ENCODE measurements at regions not wholly inside any gene's neighbourhood (a gene's known extent, or its start where the extent isn't known, plus 50 kb on each side); places are given as distances from the start of the nearest gene placed in this dataset.
A peak's percentile ranks its signal among the peaks of the same experiment; 100 is the strongest.

DNA sequence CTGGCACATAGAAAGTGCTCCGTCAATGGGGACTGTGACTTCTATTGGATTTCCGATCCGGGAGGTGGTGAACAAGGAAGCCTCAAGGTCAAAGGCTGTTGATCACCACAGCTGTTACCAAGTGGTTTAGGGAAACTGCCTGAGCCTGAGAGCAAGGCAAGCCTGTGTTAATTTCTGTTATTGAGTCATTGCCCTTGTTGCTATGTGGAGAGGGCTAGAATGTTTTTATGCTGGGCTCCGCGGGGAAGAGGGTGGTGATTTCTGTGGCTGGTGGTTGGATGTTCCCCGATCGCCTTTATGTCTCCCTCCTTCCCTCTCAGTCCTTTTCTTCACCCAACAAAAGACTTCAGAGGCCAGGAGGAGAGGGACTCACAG is 108.5 kb upstream of the ALX4 start:
- H3K27ac ChIP-seq (ENCODE audit: insufficient read length, low read depth, low read length) = no peak overlapping the region
- no peak overlapping the region for H3K18ac ChIP-seq (ENCODE audit: insufficient read length, low read depth, low read length)
- H3K4me1 Mint-ChIP-seq = peaks cover 0 to 3% of the 10 kb centered on the region in 2 experiments; a peak in 1 of 4 replicates
- no CpG with 5 or more reads among the region's 7 CpGs for WGBS (ENCODE audit: extremely low coverage, insufficient read length, low lambda C conversion rate)
- H2BK5ac ChIP-seq (ENCODE audit: insufficient read length, low read length) = no peak overlapping the region
- H3K79me1 ChIP-seq (ENCODE audit: insufficient read depth, low read depth, low read length, poor library complexity, severe bottlenecking) = no peaks in the 10 kb centered on the region
- peaks cover 40% of the 10 kb centered on the region for H3K27me3 Mint-ChIP-seq (ENCODE audit: low read depth)
- H3K27ac Mint-ChIP-seq = peak overlapping the region in 1 of 3 experiments; percentile 82; a peak in 1 of 7 replicates
- H2BK15ac ChIP-seq (ENCODE audit: low read depth, low read length) = no peak overlapping the region
- no peak for DNase-seq
- no peak overlapping the region for H3K9ac ChIP-seq (ENCODE audit: extremely low read depth, insufficient read length, low read length)
- H3K9me3 ChIP-seq (ENCODE audit: control insufficient read depth, low read depth, low read length) = no peaks in the 10 kb centered on the region
- H3K4me1 ChIP-seq (ENCODE audit: insufficient read depth, low read length) = no peaks in the 10 kb centered on the region
- no peak overlapping the region for H3T11ph ChIP-seq (ENCODE audit: low read length)
- H4K5ac ChIP-seq (ENCODE audit: insufficient read length, low read depth, low read length) = no peak overlapping the region
- TF ChIP-seq, protein P1, sequence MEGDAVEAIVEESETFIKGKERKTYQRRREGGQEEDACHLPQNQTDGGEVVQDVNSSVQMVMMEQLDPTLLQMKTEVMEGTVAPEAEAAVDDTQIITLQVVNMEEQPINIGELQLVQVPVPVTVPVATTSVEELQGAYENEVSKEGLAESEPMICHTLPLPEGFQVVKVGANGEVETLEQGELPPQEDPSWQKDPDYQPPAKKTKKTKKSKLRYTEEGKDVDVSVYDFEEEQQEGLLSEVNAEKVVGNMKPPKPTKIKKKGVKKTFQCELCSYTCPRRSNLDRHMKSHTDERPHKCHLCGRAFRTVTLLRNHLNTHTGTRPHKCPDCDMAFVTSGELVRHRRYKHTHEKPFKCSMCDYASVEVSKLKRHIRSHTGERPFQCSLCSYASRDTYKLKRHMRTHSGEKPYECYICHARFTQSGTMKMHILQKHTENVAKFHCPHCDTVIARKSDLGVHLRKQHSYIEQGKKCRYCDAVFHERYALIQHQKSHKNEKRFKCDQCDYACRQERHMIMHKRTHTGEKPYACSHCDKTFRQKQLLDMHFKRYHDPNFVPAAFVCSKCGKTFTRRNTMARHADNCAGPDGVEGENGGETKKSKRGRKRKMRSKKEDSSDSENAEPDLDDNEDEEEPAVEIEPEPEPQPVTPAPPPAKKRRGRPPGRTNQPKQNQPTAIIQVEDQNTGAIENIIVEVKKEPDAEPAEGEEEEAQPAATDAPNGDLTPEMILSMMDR (conservative IDR thresholded peaks at IDR 0.05) = no peak
- no peaks in the 10 kb centered on the region for H3K79me2 ChIP-seq (ENCODE audit: insufficient read depth, low read length)
- no peak overlapping the region for H3K4ac ChIP-seq (ENCODE audit: low read depth, low read length)
- no peak overlapping the region for H2BK12ac ChIP-seq (ENCODE audit: insufficient read length, low read depth, low read length)
- H3K14ac ChIP-seq (ENCODE audit: insufficient read depth, low read length) = no peak overlapping the region
- H2BK20ac ChIP-seq (ENCODE audit: low read depth, low read length, poor library complexity, severe bottlenecking) = no peak overlapping the region
- no peaks in the 10 kb centered on the region for H3K27me3 ChIP-seq (ENCODE audit: insufficient read depth, low read length)
- no peak overlapping the region for H2AFZ ChIP-seq (ENCODE audit: low read length)
- H2BK120ac ChIP-seq (ENCODE audit: low read depth, low read length, poor library complexity, severe bottlenecking) = no peak overlapping the region
- no peak overlapping the region for H3K56ac ChIP-seq (ENCODE audit: insufficient read length, low read depth, low read length)
- no peak overlapping the region for H3K23ac ChIP-seq (ENCODE audit: insufficient read length, low read depth, low read length)
- no peaks in the 10 kb centered on the region for H3K36me3 Mint-ChIP-seq (ENCODE audit: insufficient read depth in 1 of 3, low read depth in 3 of 3)
- H4K8ac ChIP-seq (replicated peaks; ENCODE audit: insufficient read length, low read depth, low read length) = no peak overlapping the region
- no peak overlapping the region for H4K91ac ChIP-seq (ENCODE audit: insufficient read length, low read depth, low read length)
- H2AK5ac ChIP-seq (ENCODE audit: insufficient read length, low read length) = no peak overlapping the region
- no peaks in the 10 kb centered on the region; a peak in 1 of 5 replicates for H3K9me3 Mint-ChIP-seq
- no peaks in the 10 kb centered on the region for H3K23me2 ChIP-seq (ENCODE audit: insufficient read length, low read depth, low read length, poor library complexity, severe bottlenecking)
- no peak overlapping the region for H3K4me2 ChIP-seq (ENCODE audit: insufficient read depth, insufficient read length, low read length)
- H4K20me1 ChIP-seq (ENCODE audit: control insufficient read depth, insufficient read depth, insufficient read length) = no peaks in the 10 kb centered on the region
- no peak overlapping the region for H3K4me3 Mint-ChIP-seq
